Nephron (organoid): ENCODE measurements at regions not wholly inside any gene's neighbourhood (a gene's known extent, or its start where the extent isn't known, plus 50 kb on each side); places are given as distances from the start of the nearest gene placed in this dataset.

Source experiments
- H3K27ac Mint-ChIP-seq, 3 experiments: 2 replicates each; pipeline ENCODE4 v1.8.0; 2020; ENCODE audit warnings: mixed read lengths in 3 of 3, mild to moderate bottlenecking in 2 of 3, moderate library complexity in 1 of 3
- H3K27me3 Mint-ChIP-seq: 2 replicates; pipeline ENCODE4 v1.8.0; 2021; ENCODE audit warnings: low read depth, mild to moderate bottlenecking, moderate library complexity, mixed read lengths
- H3K36me3 Mint-ChIP-seq: 2 replicates; pipeline ENCODE4 v1.8.0; 2020; ENCODE audit warnings: low read depth, mixed read lengths
- H3K4me1 Mint-ChIP-seq: 2 replicates; pipeline ENCODE4 v1.8.0; 2020; ENCODE audit warnings: mixed read lengths
- H3K4me3 Mint-ChIP-seq, 3 experiments: 2 replicates each; pipeline ENCODE4 v1.8.0; 2020; ENCODE audit warnings: mild to moderate bottlenecking in 3 of 3, mixed read lengths in 3 of 3, moderate library complexity in 2 of 3
- H3K9me3 Mint-ChIP-seq: 2 replicates; pipeline ENCODE4 v1.8.0; 2020; ENCODE audit warnings: mixed read lengths
- CTCF ChIP-seq, 3 experiments: fragments of 200-600 bp; sonication (generic); IDR thresholded peaks; one replicate each; pipeline ENCODE4 v1.5.0; 2021; ENCODE audit warnings: antibody characterized with exemption in 3 of 3; ENCODE audit not compliant: unreplicated experiment in 3 of 3

- TF ChIP-seq CTCF (IDR thresholded peaks at IDR 0.05; ENCODE audit: unreplicated experiment in 3 of 3), result no peak
- no peak overlapping the region for H3K4me3 Mint-ChIP-seq
- no peaks in the 10 kb centered on the region for H3K4me1 Mint-ChIP-seq
Observed at GRCh38 chr4:27716693-27717430, 856.2 kb downstream of the STIM2 start.

GRCh38 chr4:27717431-27717755 lies 856.8 kb downstream of the STIM2 start:
- Mint-ChIP-seq H3K27me3 (peaks cover 4% of the 10 kb centered on the region), H3K27ac (no peak overlapping the region), H3K36me3 (no peaks in the 10 kb centered on the region), H3K4me1 (no peaks in the 10 kb centered on the region), H3K4me3 (no peak overlapping the region), H3K9me3 (no peaks in the 10 kb centered on the region)
- no peak for TF ChIP-seq CTCF (IDR thresholded peaks at IDR 0.05; ENCODE audit: unreplicated experiment in 3 of 3)

More at GRCh38 chr4:27716693-27717430, 856.2 kb downstream of the STIM2 start:
- H3K9me3 Mint-ChIP-seq, result no peaks in the 10 kb centered on the region
- no peaks in the 10 kb centered on the region for H3K36me3 Mint-ChIP-seq
- peaks cover 4% of the 10 kb centered on the region for H3K27me3 Mint-ChIP-seq
- H3K27ac Mint-ChIP-seq, result no peak overlapping the region

- H3K27me3 Mint-ChIP-seq, result peaks cover 4% of the 10 kb centered on the region
- no peaks in the 10 kb centered on the region for H3K36me3 Mint-ChIP-seq
- TF ChIP-seq CTCF (IDR thresholded peaks at IDR 0.05; ENCODE audit: unreplicated experiment in 3 of 3), result no peak
- no peaks in the 10 kb centered on the region for H3K9me3 Mint-ChIP-seq
- H3K4me3 Mint-ChIP-seq, result no peak overlapping the region
- H3K4me1 Mint-ChIP-seq, result no peaks in the 10 kb centered on the region
- no peak overlapping the region for H3K27ac Mint-ChIP-seq
Observed at GRCh38 chr4:27720010-27720766, 859.5 kb downstream of the STIM2 start.

- H3K4me1 Mint-ChIP-seq, result no peaks in the 10 kb centered on the region
- TF ChIP-seq CTCF (IDR thresholded peaks at IDR 0.05; ENCODE audit: unreplicated experiment in 3 of 3), result no peak
- no peak overlapping the region for H3K27ac Mint-ChIP-seq
Observed at GRCh38 chr4:27721193-27721592, 860.6 kb downstream of the STIM2 start.

GRCh38 chr4:27728892-27729291 lies 868.3 kb downstream of the STIM2 start:
- no peaks in the 10 kb centered on the region for H3K9me3 Mint-ChIP-seq
- no peaks in the 10 kb centered on the region for H3K36me3 Mint-ChIP-seq
- TF ChIP-seq CTCF (IDR thresholded peaks at IDR 0.05; ENCODE audit: unreplicated experiment in 3 of 3), result no peak
- no peaks in the 10 kb centered on the region for H3K4me1 Mint-ChIP-seq
- H3K27ac Mint-ChIP-seq, result no peak overlapping the region
- no peaks in the 10 kb centered on the region for H3K27me3 Mint-ChIP-seq
- H3K4me3 Mint-ChIP-seq, result no peak overlapping the region

More at GRCh38 chr4:27721193-27721592, 860.6 kb downstream of the STIM2 start:
- peaks cover 4% of the 10 kb centered on the region for H3K27me3 Mint-ChIP-seq
- no peaks in the 10 kb centered on the region for H3K36me3 Mint-ChIP-seq
- no peak overlapping the region for H3K4me3 Mint-ChIP-seq
- H3K9me3 Mint-ChIP-seq, result no peaks in the 10 kb centered on the region
